ENCODE measurements at regions not wholly inside any gene's neighbourhood (a gene's known extent, or its start where the extent isn't known, plus 50 kb on each side); places are given as distances from the start of the nearest gene placed in this dataset.
"Not testable (repeated sequence)": the region's sequence is repeated elsewhere in the genome, so short reads cannot be mapped to it uniquely, and the experiment has no call there.

GRCh38 chr20:47971058-47971791 is 185.9 kb upstream of the SULF2 start:
- DNase-seq, result peak in 1 of 3 experiments; percentile 62

GRCh38 chr20:47970282-47970903 is 185.1 kb upstream of the SULF2 start:
- DNase-seq, result no peak

DNA sequence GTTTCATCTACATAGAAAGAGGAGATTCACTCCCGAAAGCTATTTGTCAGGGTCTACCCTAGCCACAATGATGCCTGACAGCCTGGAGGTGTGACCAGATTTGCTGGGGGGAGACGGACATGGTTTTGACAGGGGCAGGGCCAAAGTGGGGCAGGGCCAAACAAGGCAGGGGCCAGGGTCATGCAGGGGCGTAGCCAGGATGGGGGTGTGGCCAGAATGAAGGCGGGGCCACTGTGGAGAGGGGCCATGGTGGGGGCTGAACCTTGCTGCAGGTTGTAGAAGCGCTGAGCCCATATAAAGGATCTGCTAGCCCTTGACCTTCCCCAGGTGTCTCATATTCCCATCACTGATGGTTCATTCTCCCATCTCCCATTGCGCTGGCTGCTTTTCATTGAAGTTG is 184.1 kb upstream of the SULF2 start:
- DNase-seq, result no peak

DNA sequence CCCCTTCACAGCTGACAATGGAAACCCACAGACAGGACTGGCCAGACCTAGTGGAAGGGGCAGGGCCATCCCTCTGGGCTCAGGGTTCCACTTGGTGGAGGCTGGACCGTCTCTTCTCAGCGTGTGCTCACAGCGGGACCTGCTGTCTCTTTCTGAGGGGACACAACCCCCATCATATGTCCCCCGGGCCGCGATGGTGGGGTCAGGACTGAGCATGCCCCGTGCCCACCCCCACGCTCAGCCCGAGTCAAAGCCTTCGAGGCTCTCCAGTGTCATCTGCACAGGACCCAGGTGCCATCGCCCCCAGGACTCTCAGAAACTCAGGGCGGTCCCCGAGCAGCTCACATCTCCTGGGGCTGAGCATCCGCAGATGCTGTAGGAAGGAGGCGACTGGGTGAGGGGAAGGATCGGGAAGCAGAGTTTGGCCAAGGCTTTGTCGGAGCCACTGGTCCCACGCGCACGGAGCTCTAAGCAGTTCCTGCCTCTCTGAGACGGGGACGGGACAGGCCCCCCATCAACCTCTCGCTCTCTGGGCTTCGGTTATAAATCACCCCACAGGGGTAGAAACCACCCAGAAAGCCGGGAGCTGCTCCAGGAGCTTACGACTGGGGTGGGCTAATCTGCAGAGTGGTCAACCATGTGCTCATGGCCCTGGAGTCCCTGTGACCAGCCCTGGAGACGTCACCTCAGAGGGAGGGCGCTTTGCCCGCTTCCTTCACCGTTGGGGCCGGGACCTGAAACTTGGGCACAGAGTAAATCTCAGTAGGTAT is 183.4 kb upstream of the SULF2 start:
- DNase-seq, result no peak

- peak in 2 of 3 experiments; percentile 27 to 33 for DNase-seq
Observed at GRCh38 chr20:47964149-47964548, 178.9 kb upstream of the SULF2 start.

DNA sequence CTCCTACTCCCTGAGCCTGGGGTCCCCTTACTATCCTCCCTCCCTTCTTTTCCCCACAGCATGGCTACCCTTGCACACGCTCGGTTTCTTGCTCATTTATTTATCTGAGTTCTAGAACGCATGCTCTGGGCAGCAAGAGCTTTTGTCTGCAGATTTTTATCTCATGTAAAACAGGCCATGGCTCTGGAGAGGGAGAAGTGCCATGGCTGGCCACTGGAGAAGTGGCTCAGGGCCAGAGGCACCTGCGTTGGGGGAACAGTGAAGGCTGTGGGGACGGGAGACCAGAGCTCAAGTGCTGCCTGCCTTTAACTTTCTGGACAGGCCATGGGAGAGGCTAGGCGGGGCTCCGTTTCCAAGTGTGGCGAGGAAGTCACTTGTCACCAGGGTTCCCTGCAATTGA is 177.7 kb upstream of the SULF2 start:
- peak in 1 of 3 experiments; percentile 22 for DNase-seq

- DNase-seq, result peak in 1 of 3 experiments; percentile 24
Observed at GRCh38 chr20:47962286-47962963, 177.1 kb upstream of the SULF2 start.

DNA sequence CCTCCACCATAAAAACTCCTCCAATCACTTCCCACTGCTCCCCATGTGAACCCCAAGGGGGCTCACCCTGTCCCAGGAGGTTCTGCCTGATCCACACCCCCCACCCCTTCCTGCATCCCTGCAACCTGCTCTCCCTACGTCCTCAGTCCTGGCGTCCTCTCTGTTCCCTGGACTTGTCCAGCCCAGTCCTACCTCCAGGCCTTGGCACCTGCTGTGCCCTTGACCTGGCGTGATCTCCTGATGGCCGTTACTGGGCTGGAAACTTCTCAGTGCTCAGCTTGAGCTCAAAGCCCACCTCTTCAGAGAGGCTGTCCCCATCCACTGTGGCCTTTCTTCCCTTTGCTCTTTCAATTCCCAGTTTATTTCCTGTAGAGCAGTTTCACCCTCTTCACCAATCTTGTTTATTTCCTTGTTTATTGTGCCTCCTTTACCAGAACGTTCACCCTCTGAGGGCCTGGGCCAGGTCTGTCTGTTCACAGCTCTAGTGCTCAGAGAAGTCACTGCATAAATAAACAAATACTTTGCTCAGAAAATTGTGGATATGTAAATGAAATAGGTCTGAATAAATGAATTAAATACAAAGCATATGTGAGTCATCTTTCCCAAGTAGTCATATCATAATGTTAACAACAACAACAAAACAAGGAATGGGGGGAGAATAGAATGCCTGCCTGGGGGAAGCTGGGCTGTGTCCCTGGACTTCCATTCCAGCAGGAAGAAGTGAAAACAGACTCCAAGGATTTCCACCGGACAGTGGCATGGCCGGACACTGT is 175.7 kb upstream of the SULF2 start:
- DNase-seq, result no peak

DNA sequence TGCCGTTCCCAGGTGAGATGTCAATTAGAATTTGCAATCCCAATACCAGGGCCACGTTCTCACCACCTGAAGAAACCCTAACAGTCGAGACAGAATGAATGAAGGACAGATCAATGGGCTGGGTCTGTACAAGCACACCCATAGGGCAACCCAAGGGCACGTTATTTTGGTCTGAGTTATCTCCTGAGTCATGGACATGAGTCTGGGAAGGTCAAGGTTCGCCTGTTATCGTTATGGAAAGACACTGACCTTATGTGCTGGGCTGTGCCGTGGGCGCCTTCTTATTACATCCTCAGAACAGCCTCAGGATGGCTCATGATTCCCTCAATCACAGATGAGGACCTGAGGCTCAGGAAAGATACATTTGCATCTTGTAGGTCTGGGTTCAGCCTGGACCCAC is 175.0 kb upstream of the SULF2 start:
- no peak for DNase-seq

GRCh38 chr20:47957989-47958801 is 172.9 kb upstream of the SULF2 start:
- not testable (repeated sequence) for DNase-seq

DNA sequence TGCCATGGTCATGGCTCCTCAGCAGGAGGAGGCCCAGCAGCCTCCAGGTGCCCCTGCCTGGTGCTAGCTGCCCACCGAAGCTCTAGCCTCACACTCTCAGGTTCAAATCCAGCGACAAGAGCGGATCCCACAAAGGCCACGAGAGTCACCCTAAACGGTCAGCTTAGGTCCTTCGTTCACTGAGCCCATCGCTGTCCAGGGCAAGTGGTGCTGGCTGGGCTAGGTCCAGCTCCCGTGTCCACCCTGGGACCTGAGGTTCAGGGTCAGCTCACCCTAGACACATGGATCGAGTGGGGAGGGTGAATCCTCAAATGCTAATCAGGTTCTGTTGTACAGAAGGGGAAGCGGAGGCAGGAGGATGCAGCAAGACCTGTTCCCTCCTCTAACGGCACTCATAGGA is 171.9 kb upstream of the SULF2 start:
- DNase-seq, result no peak

GRCh38 chr20:47956268-47956995 is 171.2 kb upstream of the SULF2 start:
- DNase-seq, result no peak

DNA sequence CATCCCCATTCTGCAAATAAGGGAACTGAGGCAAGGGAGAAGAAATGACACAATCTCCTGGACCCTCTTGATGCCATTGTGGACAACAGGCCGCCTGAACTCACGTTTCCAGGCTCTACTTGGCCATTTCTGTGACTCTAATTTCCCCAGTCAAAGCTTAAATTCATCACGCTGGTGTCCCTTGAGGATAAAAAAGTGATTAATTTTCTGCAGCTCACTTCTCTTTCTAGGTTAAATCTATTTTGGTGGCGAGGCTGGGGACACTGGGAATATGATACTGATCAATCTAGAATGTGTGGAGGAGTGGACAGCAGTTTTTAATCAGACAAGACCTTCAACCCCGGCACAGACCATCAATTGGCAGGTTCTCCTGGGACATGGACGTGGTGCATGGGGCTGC is 168.2 kb upstream of the SULF2 start:
- no peak for DNase-seq

DNA sequence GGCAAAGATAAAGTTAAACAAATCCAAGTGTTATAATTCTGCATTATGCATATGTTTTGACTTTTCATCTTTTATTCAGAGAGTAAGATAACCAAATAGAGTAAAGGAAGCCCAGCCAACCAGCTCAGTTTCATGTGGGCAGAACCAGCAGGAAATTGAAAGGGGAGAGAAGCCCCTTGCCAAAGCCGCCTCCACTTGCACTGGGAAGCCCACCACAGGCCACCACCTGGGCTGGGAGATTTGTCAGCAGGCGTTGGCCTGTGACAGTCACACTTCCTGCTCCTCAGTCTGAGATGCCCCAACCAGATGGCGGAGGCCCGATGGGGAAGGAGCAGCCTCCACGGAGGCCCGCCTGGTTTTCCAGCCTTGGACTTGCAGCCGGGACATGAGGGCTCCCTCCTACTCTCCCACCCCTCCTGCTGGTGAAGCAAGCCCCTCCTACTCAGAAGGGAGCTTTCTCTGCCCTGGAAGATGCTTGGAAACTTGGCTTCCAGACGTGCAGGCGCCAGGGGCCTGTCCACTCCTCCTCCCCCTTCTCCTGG is 166.8 kb upstream of the SULF2 start:
- no peak for DNase-seq

GRCh38 chr20:47951521-47951971 is 166.3 kb upstream of the SULF2 start:
- DNase-seq, result no peak

- DNase-seq, result no peak
Observed at GRCh38 chr20:47950913-47951283, 165.6 kb upstream of the SULF2 start.

- DNase-seq, result peak in 2 of 3 experiments; percentile 31 to 60
Observed at GRCh38 chr20:47950124-47950912, 165.0 kb upstream of the SULF2 start.

- no peak for DNase-seq
Observed at GRCh38 chr20:47949230-47949629, 163.9 kb upstream of the SULF2 start.

GRCh38 chr20:47944682-47945081 is 159.4 kb upstream of the SULF2 start:
- DNase-seq, result peak in 1 of 3 experiments; percentile 37

GRCh38 chr20:47941869-47942268 is 156.6 kb upstream of the SULF2 start:
- no peak for DNase-seq
